ENCODE measurements at regions not wholly inside any gene's neighbourhood (a gene's known extent, or its start where the extent isn't known, plus 50 kb on each side); places are given as distances from the start of the nearest gene placed in this dataset.

DNA sequence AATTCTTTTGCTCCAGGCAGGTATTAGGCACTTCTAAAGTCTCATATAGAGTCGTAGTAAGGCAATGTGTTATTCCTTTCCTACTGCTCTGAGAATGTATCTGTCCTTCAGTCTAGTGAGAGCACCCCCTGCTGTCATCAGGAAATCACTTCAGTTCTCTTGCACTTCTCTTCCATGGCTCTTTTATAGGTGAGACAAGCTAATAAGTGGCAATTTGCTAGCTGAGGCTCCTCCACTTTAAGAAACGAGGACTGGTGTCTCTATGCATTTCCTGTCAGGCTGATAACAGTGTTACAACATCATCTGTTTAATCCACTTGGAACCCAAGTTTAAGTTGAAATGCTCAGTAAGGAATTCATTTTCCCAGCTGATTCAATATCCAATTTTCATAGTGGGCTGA is 350.6 kb downstream of the TFEC start:
- Mint-ChIP-seq H3K9me3 (no peaks in the 10 kb centered on the region), H3K27me3 (ENCODE audit: low read depth) (no peaks in the 10 kb centered on the region), H3K4me3 (no peak overlapping the region), H3K27ac (no peak overlapping the region), H3K36me3 (ENCODE audit: insufficient read depth in 2 of 2) (peaks cover 0 to 2% of the 10 kb centered on the region in 2 donors), H3K4me1 (ENCODE audit: low read depth) (no peaks in the 10 kb centered on the region)
- DNase-seq (no peak), ATAC-seq (replicated peaks in 1 of 2) (no peak)

DNA sequence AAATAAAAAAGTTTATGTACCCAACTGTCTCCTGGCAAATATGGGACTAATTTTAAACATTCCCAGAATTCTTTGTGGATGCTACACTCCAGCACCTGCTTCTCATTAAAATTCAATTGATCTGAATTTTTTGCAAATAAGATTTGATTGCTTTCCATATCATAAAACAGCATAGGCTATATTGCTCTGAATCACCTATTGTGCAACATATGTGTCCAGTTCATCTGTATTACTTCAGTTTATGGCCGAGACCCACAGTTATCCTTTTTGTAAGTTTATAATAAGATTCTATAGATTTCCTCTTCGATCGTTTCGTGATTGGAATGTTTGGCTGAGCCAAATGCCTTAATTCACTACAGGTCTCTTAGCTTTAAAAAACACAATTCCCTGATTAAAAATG is 351.1 kb downstream of the TFEC start:
- Mint-ChIP-seq H3K4me1 (ENCODE audit: low read depth) (no peaks in the 10 kb centered on the region), H3K36me3 (ENCODE audit: insufficient read depth in 2 of 2) (peaks cover 0 to 2% of the 10 kb centered on the region in 2 donors), H3K9me3 (no peaks in the 10 kb centered on the region), H3K27ac (no peak overlapping the region), H3K27me3 (ENCODE audit: low read depth) (no peaks in the 10 kb centered on the region), H3K4me3 (no peak overlapping the region)
- no peak for ATAC-seq (replicated peaks in 1 of 2)
- no peak for DNase-seq

DNA sequence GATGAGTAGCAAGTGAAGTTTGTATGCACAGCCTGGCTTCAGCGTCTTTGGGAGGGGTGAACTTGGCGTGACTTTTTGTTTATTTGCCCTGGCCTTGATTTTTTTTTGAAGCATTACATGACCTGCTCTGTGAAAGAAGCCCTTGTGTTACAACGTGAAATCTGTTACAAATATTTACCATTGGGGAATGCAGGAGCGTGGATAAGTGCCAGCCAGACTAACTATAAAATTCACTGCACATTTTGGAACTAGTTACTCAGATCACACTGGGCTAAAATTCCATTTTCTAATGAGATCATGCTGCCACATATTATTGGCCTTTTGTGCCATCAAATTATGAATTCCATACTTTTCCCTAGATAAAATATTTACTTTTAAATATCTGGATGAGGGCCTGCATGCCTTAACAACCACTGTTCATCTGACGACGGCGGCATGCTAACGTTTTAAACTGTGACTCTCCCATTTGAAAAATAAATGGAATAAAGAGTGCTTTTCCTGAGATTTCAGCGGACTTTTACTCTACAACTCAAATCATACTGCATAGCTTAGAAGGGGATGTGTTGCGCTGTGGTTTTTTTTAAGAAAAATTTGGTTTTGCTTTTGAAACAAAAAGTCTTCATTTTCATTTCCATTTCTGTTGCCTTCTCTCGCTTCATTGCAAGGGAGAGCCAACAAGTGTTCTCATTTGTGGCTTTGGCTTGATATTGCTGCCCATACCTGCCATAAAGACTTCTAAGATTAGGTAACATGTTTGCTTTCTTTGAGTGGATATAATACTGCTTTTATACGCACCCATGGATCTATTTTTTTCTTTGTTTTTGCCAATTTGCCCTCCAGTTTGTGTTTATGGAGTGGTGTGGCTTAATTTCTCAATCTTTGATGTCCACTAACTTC is 352.2 kb downstream of the TFEC start:
- Mint-ChIP-seq H3K27ac (no peak overlapping the region), H3K4me3 (no peak overlapping the region), H3K36me3 (ENCODE audit: insufficient read depth in 2 of 2) (no peaks in the 10 kb centered on the region), H3K4me1 (ENCODE audit: low read depth) (no peaks in the 10 kb centered on the region), H3K9me3 (no peaks in the 10 kb centered on the region), H3K27me3 (ENCODE audit: low read depth) (no peaks in the 10 kb centered on the region)
- ATAC-seq (replicated peaks in 1 of 2) (no peak), DNase-seq (no peak)

DNA sequence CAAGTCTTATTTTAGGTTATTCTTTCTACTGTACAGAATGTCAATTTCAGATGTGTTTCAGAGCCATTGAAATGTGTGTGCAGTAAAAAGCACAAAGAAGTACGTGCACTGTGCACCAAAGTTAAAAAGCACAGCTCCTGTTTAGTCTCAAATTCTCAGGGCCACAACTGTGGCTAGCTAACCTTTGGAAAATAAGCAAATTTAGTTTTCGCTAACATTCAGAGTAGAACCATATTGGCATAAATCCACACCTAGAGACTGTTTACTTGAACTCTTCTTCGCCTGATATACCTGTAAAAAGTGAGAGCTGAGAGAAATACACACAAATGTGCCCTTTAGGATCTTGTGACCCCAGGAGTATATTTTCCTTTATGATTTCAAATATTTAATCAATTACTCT is 353.9 kb downstream of the TFEC start:
- H3K4me1 Mint-ChIP-seq (ENCODE audit: low read depth), result no peaks in the 10 kb centered on the region
- ATAC-seq (replicated peaks in 1 of 2) (no peak), DNase-seq (no peak)
- no peaks in the 10 kb centered on the region for H3K9me3 Mint-ChIP-seq
- no peak overlapping the region for H3K4me3 Mint-ChIP-seq
- no peaks in the 10 kb centered on the region for H3K36me3 Mint-ChIP-seq (ENCODE audit: insufficient read depth in 2 of 2)
- no peaks in the 10 kb centered on the region for H3K27me3 Mint-ChIP-seq (ENCODE audit: low read depth)
- no peak overlapping the region for H3K27ac Mint-ChIP-seq

DNA sequence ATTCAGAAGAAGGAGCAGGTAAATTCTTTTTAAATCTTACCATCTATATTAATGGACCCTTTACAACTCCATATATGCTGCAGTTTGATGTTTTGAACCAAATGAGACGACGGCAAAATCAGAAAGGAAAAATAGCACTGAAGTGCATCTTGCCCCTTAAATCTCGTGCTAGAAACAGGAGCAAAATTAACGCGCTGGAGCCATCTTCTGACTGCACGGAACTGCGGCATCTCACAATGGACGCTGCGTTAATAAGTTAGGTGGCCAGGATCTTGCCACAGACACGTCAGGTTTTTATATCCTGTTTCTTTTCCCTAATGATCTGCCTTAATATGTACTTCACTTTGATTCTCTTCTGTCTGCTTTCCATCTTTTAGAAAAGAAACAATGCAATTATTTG is 354.5 kb downstream of the TFEC start:
- Mint-ChIP-seq H3K4me3 (no peak overlapping the region), H3K36me3 (ENCODE audit: insufficient read depth in 2 of 2) (no peaks in the 10 kb centered on the region), H3K27me3 (ENCODE audit: low read depth) (no peaks in the 10 kb centered on the region), H3K4me1 (ENCODE audit: low read depth) (no peaks in the 10 kb centered on the region), H3K27ac (no peak overlapping the region), H3K9me3 (no peaks in the 10 kb centered on the region)
- ATAC-seq (replicated peaks in 1 of 2) (no peak), DNase-seq (no peak)

DNA sequence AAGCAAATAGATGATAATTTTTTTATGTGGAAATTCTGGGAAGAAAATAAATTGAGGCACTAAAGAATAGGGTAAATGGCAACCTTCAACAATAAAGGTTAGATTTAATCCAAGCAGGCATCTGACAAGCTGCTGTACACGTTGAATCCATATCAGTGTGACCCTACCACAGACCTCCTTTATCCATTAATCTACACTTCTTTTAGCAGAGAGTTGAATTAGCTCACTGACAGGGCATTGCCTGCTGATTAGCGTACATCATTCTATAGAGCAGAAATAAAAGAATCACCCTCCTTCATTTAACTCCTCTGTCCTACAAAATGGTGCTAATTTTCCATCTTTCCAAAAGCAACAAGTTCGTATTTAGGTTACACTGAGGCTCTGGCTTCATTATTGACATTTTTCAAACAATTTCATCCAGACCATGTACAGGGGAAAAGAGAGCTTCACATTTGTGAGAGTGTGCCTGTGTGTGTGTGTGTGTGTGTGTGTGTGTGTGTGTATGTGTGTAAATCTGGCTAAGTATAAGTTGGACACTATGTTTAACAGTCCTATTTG is 356.0 kb downstream of the TFEC start:
- Mint-ChIP-seq H3K27ac (no peak overlapping the region), H3K27me3 (ENCODE audit: low read depth) (no peaks in the 10 kb centered on the region), H3K9me3 (no peaks in the 10 kb centered on the region), H3K4me1 (ENCODE audit: low read depth) (no peaks in the 10 kb centered on the region), H3K4me3 (no peak overlapping the region), H3K36me3 (ENCODE audit: insufficient read depth in 2 of 2) (no peaks in the 10 kb centered on the region)
- ATAC-seq (replicated peaks in 1 of 2), result no peak
- no peak for DNase-seq

DNA sequence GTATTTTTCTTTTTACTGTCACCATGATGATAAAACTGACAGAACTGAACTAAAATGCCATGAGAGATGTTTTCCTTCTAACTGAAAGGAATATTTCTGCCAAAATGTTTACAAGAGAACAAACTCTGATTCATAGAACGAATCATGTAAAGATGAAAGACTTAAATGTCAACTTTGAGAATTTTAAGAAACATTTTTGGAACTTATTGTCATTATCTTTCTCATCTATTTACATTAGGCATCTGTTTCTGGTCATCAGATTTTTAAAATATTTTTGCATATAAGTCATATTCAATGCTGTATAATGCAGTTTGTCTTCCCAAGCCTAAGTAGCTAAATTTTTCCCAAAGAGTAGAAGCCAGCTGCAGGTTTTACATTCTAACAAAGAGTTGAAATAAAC is 358.5 kb downstream of the TFEC start:
- ATAC-seq (replicated peaks in 1 of 2), result no peak
- H3K36me3 Mint-ChIP-seq (ENCODE audit: insufficient read depth in 2 of 2), result no peaks in the 10 kb centered on the region
- no peaks in the 10 kb centered on the region for H3K9me3 Mint-ChIP-seq
- DNase-seq, result no peak
- no peak overlapping the region for H3K27ac Mint-ChIP-seq
- H3K4me3 Mint-ChIP-seq, result no peak overlapping the region
- H3K4me1 Mint-ChIP-seq (ENCODE audit: low read depth), result no peaks in the 10 kb centered on the region
- H3K27me3 Mint-ChIP-seq (ENCODE audit: low read depth), result no peaks in the 10 kb centered on the region

DNA sequence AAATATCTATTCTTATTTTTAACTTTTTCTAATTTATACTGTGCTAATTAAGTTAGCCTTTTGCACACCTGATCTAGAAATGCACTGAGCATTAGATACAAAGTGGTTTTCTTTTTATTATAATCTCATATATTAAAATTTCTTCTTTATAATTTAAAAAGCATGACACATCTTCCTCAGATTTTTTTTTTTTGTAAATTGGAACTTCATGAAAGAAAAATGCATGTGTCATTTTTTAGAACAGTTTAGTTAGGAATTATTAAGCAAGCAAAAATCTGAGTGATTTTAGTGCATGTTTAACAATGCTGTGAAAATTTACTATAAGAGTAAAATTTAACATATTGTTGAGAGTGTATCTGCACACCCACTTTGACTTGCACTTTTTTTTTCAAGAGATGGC is 367.9 kb downstream of the TFEC start:
- no peaks in the 10 kb centered on the region for H3K9me3 Mint-ChIP-seq
- no peak overlapping the region for H3K27ac Mint-ChIP-seq
- H3K36me3 Mint-ChIP-seq (ENCODE audit: insufficient read depth in 2 of 2), result no peaks in the 10 kb centered on the region
- H3K4me1 Mint-ChIP-seq (ENCODE audit: low read depth), result no peaks in the 10 kb centered on the region
- H3K4me3 Mint-ChIP-seq, result no peak overlapping the region
- ATAC-seq (replicated peaks in 1 of 2) (no peak), DNase-seq (no peak)
- no peaks in the 10 kb centered on the region for H3K27me3 Mint-ChIP-seq (ENCODE audit: low read depth)

DNA sequence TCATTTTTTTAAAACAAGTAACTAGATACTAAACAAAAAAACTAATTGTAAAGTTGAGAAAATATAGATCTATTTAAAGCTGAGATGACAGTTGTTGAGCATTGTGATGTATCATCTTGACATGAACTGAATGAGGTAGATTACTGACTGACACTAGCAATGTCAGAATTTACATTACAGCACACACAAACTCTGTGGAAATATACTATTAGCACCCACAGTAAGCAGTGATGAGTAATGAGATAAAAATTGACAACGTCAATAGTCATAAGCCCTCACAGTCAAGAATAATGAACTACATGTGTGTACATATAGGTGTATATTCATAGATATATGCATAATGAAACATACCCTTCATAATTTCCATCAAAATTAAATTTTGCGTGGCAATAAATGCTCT is 368.4 kb downstream of the TFEC start:
- no peaks in the 10 kb centered on the region for H3K4me1 Mint-ChIP-seq (ENCODE audit: low read depth)
- H3K27me3 Mint-ChIP-seq (ENCODE audit: low read depth), result no peaks in the 10 kb centered on the region
- no peaks in the 10 kb centered on the region for H3K9me3 Mint-ChIP-seq
- DNase-seq (no peak), ATAC-seq (replicated peaks in 1 of 2) (no peak)
- H3K4me3 Mint-ChIP-seq, result no peak overlapping the region
- H3K36me3 Mint-ChIP-seq (ENCODE audit: insufficient read depth in 2 of 2), result no peaks in the 10 kb centered on the region
- H3K27ac Mint-ChIP-seq, result no peak overlapping the region

DNA sequence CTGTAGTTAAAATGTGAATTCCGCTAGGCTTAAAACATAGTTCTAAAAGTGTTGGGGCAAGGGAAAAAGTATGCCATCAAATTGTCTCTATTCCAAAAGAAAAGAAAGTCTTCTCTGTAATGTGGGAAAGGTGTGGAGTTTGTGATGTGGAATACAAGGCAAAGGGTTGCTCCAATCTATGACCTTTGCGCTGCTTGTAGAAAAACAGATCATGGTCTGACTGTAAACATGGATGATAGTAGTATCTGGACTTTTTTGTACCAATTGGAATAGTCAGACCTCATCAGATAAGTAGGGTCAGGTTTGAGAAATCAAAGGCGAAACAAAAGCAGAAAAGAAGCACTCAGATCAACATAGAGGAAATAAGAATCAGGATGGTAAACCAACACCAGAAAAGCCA is 372.3 kb downstream of the TFEC start:
- Mint-ChIP-seq H3K4me3 (no peak overlapping the region), H3K36me3 (ENCODE audit: insufficient read depth in 2 of 2) (no peaks in the 10 kb centered on the region), H3K27me3 (ENCODE audit: low read depth) (no peaks in the 10 kb centered on the region), H3K9me3 (no peaks in the 10 kb centered on the region), H3K4me1 (ENCODE audit: low read depth) (no peaks in the 10 kb centered on the region), H3K27ac (no peak overlapping the region)
- ATAC-seq (replicated peaks in 1 of 2), result no peak
- no peak for DNase-seq

DNA sequence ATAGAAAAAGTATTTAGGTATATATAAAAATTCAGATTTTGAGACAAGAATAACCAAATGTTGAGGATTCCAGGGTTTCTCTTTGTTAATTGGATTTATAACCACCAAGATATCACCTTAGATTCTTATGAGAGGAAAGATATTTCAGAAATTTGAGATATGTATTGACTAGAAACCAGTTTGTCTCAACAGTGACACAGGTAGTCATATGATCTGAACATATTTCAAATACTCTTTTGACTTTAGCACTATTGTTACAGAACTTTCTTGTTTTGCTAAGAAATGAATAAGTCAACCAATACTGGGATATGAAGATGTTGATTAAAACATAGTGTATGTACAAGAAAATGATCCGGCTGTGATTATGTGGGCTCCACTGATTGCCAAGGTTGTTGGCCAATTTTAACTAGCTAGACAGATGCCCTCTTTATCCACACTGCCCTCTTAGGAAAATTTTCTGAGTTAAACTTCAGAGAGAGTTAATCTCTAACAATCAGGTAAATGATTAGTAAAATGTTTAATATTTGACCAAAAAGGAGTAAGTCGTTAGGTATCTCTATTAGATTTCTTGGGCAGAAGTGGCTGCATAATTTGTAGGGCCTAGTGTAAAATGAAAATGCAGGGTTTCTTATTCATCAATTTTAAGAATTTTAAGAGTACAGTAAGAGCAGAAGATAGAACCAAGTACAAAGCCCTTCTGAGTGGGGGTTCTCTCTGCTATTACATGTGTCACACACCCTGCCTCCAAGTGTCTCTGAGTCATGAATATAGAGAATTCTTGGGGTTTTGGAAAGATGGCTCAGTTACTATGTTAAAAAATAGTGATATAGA is 376.0 kb downstream of the TFEC start:
- H3K36me3 Mint-ChIP-seq (ENCODE audit: insufficient read depth in 2 of 2), result no peaks in the 10 kb centered on the region

DNA sequence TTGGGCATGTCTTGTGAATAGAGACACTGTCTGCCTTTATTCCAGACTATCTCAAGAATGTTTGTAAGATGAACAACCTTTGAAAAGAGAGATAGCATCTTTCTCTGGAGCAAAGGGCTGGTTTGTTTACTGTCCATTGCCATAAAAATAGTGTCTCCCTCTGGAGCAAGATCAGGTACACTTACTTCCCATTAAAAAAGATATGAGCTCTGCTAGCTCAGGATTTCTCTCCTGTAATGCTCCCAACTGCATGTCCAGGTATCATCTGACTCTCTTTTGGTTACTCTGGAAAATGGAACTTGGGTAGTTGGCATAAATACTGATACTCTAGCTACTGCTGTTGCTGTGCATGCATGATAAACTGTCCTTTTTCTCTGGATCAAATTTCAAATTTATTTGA is 381.1 kb downstream of the TFEC start:
- H3K4me1 Mint-ChIP-seq (ENCODE audit: low read depth), result no peaks in the 10 kb centered on the region
- DNase-seq, result no peak
- ATAC-seq (replicated peaks in 1 of 2), result no peak
- no peak overlapping the region for H3K4me3 Mint-ChIP-seq
- no peaks in the 10 kb centered on the region for H3K9me3 Mint-ChIP-seq
- no peaks in the 10 kb centered on the region for H3K27me3 Mint-ChIP-seq (ENCODE audit: low read depth)
- H3K36me3 Mint-ChIP-seq (ENCODE audit: insufficient read depth in 2 of 2), result no peaks in the 10 kb centered on the region
- no peak overlapping the region for H3K27ac Mint-ChIP-seq

More for the DNA sequence above, 376.0 kb downstream of the TFEC start:
- Mint-ChIP-seq H3K9me3 (no peaks in the 10 kb centered on the region), H3K27me3 (ENCODE audit: low read depth) (no peaks in the 10 kb centered on the region), H3K27ac (no peak overlapping the region), H3K4me3 (no peak overlapping the region), H3K4me1 (ENCODE audit: low read depth) (no peaks in the 10 kb centered on the region)
- ATAC-seq (replicated peaks in 1 of 2) (no peak), DNase-seq (no peak)

DNA sequence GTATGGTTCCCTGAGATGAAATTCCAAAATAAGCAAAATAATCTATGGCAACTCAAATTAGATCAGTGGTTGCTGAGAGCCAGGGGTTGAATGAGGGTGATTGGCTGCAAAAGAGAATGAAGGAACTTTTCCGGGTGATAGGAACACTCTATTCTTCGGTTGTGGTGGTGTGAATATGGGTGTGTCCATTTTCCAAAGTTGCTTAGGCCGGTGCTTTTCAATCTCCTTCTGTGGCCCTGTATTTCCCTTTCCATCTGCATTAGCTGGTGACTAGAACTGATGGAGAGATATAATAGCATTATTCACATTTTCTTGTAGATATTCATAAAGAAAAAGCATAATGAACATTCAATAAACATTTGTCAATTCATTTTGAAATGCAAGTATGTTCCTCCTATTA is 382.9 kb downstream of the TFEC start:
- ATAC-seq (replicated peaks in 1 of 2), result no peak
- H3K36me3 Mint-ChIP-seq (ENCODE audit: insufficient read depth in 2 of 2), result no peaks in the 10 kb centered on the region
- H3K27ac Mint-ChIP-seq, result no peak overlapping the region

More for the DNA sequence above, 382.9 kb downstream of the TFEC start:
- H3K27me3 Mint-ChIP-seq (ENCODE audit: low read depth), result no peaks in the 10 kb centered on the region
- H3K4me3 Mint-ChIP-seq, result no peak overlapping the region
- H3K4me1 Mint-ChIP-seq (ENCODE audit: low read depth), result no peaks in the 10 kb centered on the region
- H3K9me3 Mint-ChIP-seq, result peaks cover 0 to 1% of the 10 kb centered on the region in 2 donors
- DNase-seq, result no peak
